Lung (tissue), 11 donors: ENCODE measurements at regions not wholly inside any gene's neighbourhood (a gene's known extent, or its start where the extent isn't known, plus 50 kb on each side); places are given as distances from the start of the nearest gene placed in this dataset.

Experiments
- ATAC-seq: fragments of 200-7000 bp; cut with Tn5 transposase; one replicate; pipeline ENCODE4 v1.9.1; 2020; ENCODE audit warnings: moderate number of reproducible peaks; ENCODE audit not compliant: insufficient read depth, low FRiP score
- DNase-seq, 3 donors: peaks; one replicate each; pipeline ENCODE4 v3.0.0-alpha.2; 2013 to 2017
- H3K27ac ChIP-seq, 2 donors: one replicate each; pipeline ENCODE4 v1.5.1; 2013; ENCODE audit warnings: mild to moderate bottlenecking in 2 of 2, moderate library complexity in 2 of 2, control low read depth in 1 of 2, inconsistent platforms in 1 of 2, low read depth in 1 of 2, low read length in 1 of 2
- H3K27me3 ChIP-seq, 3 donors: one replicate each; pipeline ENCODE4 v1.5.1; 2013; ENCODE audit warnings: low read length in 2 of 3; ENCODE audit not compliant: control insufficient read depth in 3 of 3, insufficient read depth in 3 of 3
- H3K36me3 ChIP-seq, 4 donors: one replicate each; pipeline ENCODE4 v1.5.1; 2013; ENCODE audit warnings: low read length in 4 of 4, mild to moderate bottlenecking in 1 of 4, moderate library complexity in 1 of 4; ENCODE audit not compliant: control insufficient read depth in 4 of 4, insufficient read depth in 4 of 4
- H3K4me1 ChIP-seq, 5 donors: one replicate each; pipeline ENCODE4 v1.5.1; 2013; ENCODE audit warnings: low read length in 5 of 5, mild to moderate bottlenecking in 2 of 5, moderate library complexity in 1 of 5; ENCODE audit not compliant: control insufficient read depth in 5 of 5, insufficient read depth in 5 of 5
- H3K4me3 ChIP-seq: one replicate; pipeline ENCODE4 v1.5.1; 2013; ENCODE audit warnings: mild to moderate bottlenecking, control low read depth, moderate library complexity
- H3K9ac ChIP-seq, 2 donors: one replicate each; pipeline ENCODE4 v1.5.1; 2013; ENCODE audit warnings: low read length in 2 of 2, control low read depth in 1 of 2; ENCODE audit not compliant: insufficient read depth in 1 of 2
- H3K9me3 ChIP-seq, 4 donors: one replicate each; pipeline ENCODE4 v1.5.1; 2013; ENCODE audit warnings: low read length in 3 of 4, mild to moderate bottlenecking in 1 of 4, moderate library complexity in 1 of 4; ENCODE audit not compliant: control insufficient read depth in 4 of 4, insufficient read depth in 3 of 4
- CTCF ChIP-seq: IDR thresholded peaks from 2 replicates; pipeline ENCODE4 v1.5.1; 2012; ENCODE audit warnings: mild to moderate bottlenecking; ENCODE audit errors: control extremely low read depth, extremely low read depth
- WGBS, 2 donors: extraction: QIAGEN DNeasy Blood & Tissue Kit; methylation state at CpG; one replicate each; pipeline ENCODE4 v1.1.7; 2013; 5-methylcytosine and 5-hydroxymethylcytosine counted together
- donor health status: control.
- donor health status: control.
- donor health status: Bipolar disorder and iron deficiency.
- donor health status: healthy.
- donor health status: DM: yes; HTN: yes; CAD: no.

- H3K4me1 ChIP-seq = peaks cover 0 to 3% (median 0%) of the 10 kb centered on the region in 5 donors
- no peaks in the 10 kb centered on the region for H3K27me3 ChIP-seq
- no peak overlapping the region for H3K27ac ChIP-seq
- TF ChIP-seq CTCF = no peak
- no peak for DNase-seq
- no peak for ATAC-seq
- H3K36me3 ChIP-seq = no peaks in the 10 kb centered on the region
- H3K9ac ChIP-seq = no peak overlapping the region
- peaks cover 0 to 11% (median 0%) of the 10 kb centered on the region in 4 donors for H3K9me3 ChIP-seq
- WGBS, 2 donors = 94 to 96% methylated on average over 8 of the region's 8 CpGs
- no peak overlapping the region for H3K4me3 ChIP-seq
Observed at GRCh38 chr4:37502070-37502469, 184.1 kb downstream of the RELL1 start.
